ENCODE measurements at regions not wholly inside any gene's neighbourhood (a gene's known extent, or its start where the extent isn't known, plus 50 kb on each side); places are given as distances from the start of the nearest gene placed in this dataset.

GRCh38 chr6:71481011-71481410, 192.4 kb downstream of the OGFRL1 start:
- H3K4me3 ChIP-seq (ENCODE audit: low read length), result no peak overlapping the region
- DNase-seq (no peak), ATAC-seq (no peak)
- H3K4me1 ChIP-seq (ENCODE audit: control insufficient read depth, insufficient read depth, low read length), result no peaks in the 10 kb centered on the region
- WGBS, result 68% methylated on average over 1 of the region's 1 CpG
- no peaks in the 10 kb centered on the region for H3K9me3 ChIP-seq (ENCODE audit: control insufficient read depth, low read length)
- intact Hi-C loops (cut with DNase I), result no loop called here
- H3K27me3 ChIP-seq (ENCODE audit: control insufficient read depth, insufficient read depth), result no peaks in the 10 kb centered on the region
- H3K27ac ChIP-seq (ENCODE audit: low read length), result peak overlapping the region; percentile 75

- DNase-seq (no peak), ATAC-seq (no peak)
- Histone ChIP-seq H3K27me3 (ENCODE audit: control insufficient read depth, insufficient read depth) (no peaks in the 10 kb centered on the region), H3K9me3 (ENCODE audit: control insufficient read depth, low read length) (no peaks in the 10 kb centered on the region), H3K4me1 (ENCODE audit: control insufficient read depth, insufficient read depth, low read length) (no peaks in the 10 kb centered on the region), H3K4me3 (ENCODE audit: low read length) (no peak overlapping the region), H3K27ac (ENCODE audit: low read length) (no peak overlapping the region)
- intact Hi-C loops (cut with DNase I), result no loop called here
Measured at GRCh38 chr6:71481801-71482200, 193.2 kb downstream of the OGFRL1 start.

- intact Hi-C loops (cut with DNase I), result no loop called here
- H3K27ac ChIP-seq (ENCODE audit: low read length), result no peak overlapping the region
- WGBS, result 80% methylated on average over 2 of the region's 2 CpGs
- H3K4me1 ChIP-seq (ENCODE audit: control insufficient read depth, insufficient read depth, low read length), result no peaks in the 10 kb centered on the region
- no peaks in the 10 kb centered on the region for H3K27me3 ChIP-seq (ENCODE audit: control insufficient read depth, insufficient read depth)
- H3K4me3 ChIP-seq (ENCODE audit: low read length), result no peak overlapping the region
- no peaks in the 10 kb centered on the region for H3K9me3 ChIP-seq (ENCODE audit: control insufficient read depth, low read length)
- ATAC-seq, result no peak
- no peak for DNase-seq
Measured at GRCh38 chr6:71482742-71483141, 194.1 kb downstream of the OGFRL1 start.

GRCh38 chr6:71486461-71486860, 197.8 kb downstream of the OGFRL1 start:
- 77% methylated on average over 2 of the region's 2 CpGs for WGBS
- no peak for DNase-seq
- Histone ChIP-seq H3K9me3 (ENCODE audit: control insufficient read depth, low read length) (no peaks in the 10 kb centered on the region), H3K27me3 (ENCODE audit: control insufficient read depth, insufficient read depth) (no peaks in the 10 kb centered on the region), H3K4me3 (ENCODE audit: low read length) (no peak overlapping the region), H3K27ac (ENCODE audit: low read length) (no peak overlapping the region), H3K4me1 (ENCODE audit: control insufficient read depth, insufficient read depth, low read length) (no peaks in the 10 kb centered on the region)
- no peak for ATAC-seq
- intact Hi-C loops (cut with DNase I), result no loop called here

- DNase-seq (no peak), ATAC-seq (no peak)
- intact Hi-C loops (cut with DNase I), result no loop called here
- 42% methylated on average over 4 of the region's 4 CpGs for WGBS
- Histone ChIP-seq H3K9me3 (ENCODE audit: control insufficient read depth, low read length) (no peaks in the 10 kb centered on the region), H3K27me3 (ENCODE audit: control insufficient read depth, insufficient read depth) (no peaks in the 10 kb centered on the region), H3K4me1 (ENCODE audit: control insufficient read depth, insufficient read depth, low read length) (no peaks in the 10 kb centered on the region), H3K4me3 (ENCODE audit: low read length) (no peak overlapping the region), H3K27ac (ENCODE audit: low read length) (no peak overlapping the region)
Measured at GRCh38 chr6:71488186-71488585, 199.6 kb downstream of the OGFRL1 start.

- Histone ChIP-seq H3K27ac (ENCODE audit: low read length) (no peak overlapping the region), H3K4me3 (ENCODE audit: low read length) (no peak overlapping the region), H3K9me3 (ENCODE audit: control insufficient read depth, low read length) (no peaks in the 10 kb centered on the region), H3K27me3 (ENCODE audit: control insufficient read depth, insufficient read depth) (no peaks in the 10 kb centered on the region), H3K4me1 (ENCODE audit: control insufficient read depth, insufficient read depth, low read length) (no peaks in the 10 kb centered on the region)
- whole genome bisulfite sequencing, result 44% methylated on average over 3 of the region's 3 CpGs
- intact Hi-C loops (cut with DNase I), result no loop called here
- ATAC-seq, result peak in 1 of 2 donors; percentile 39
- DNase-seq, result peak in 1 of 3 donors; percentile 30
Measured at GRCh38 chr6:71489736-71490135, 201.1 kb downstream of the OGFRL1 start.

- WGBS, result 70% methylated on average over 5 of the region's 5 CpGs
- intact Hi-C loops (cut with DNase I), result no loop called here
- H3K4me1 ChIP-seq (ENCODE audit: control insufficient read depth, insufficient read depth, low read length), result no peaks in the 10 kb centered on the region
- H3K4me3 ChIP-seq (ENCODE audit: low read length), result no peak overlapping the region
- H3K9me3 ChIP-seq (ENCODE audit: control insufficient read depth, low read length), result no peaks in the 10 kb centered on the region
- H3K27ac ChIP-seq (ENCODE audit: low read length), result no peak overlapping the region
- ATAC-seq (no peak), DNase-seq (no peak)
- no peaks in the 10 kb centered on the region for H3K27me3 ChIP-seq (ENCODE audit: control insufficient read depth, insufficient read depth)
Measured at GRCh38 chr6:71490876-71491275, 202.3 kb downstream of the OGFRL1 start.

GRCh38 chr6:71491844-71492243, 203.2 kb downstream of the OGFRL1 start:
- Histone ChIP-seq H3K27ac (ENCODE audit: low read length) (no peak overlapping the region), H3K4me3 (ENCODE audit: low read length) (no peak overlapping the region), H3K9me3 (ENCODE audit: control insufficient read depth, low read length) (no peaks in the 10 kb centered on the region), H3K27me3 (ENCODE audit: control insufficient read depth, insufficient read depth) (no peaks in the 10 kb centered on the region), H3K4me1 (ENCODE audit: control insufficient read depth, insufficient read depth, low read length) (no peaks in the 10 kb centered on the region)
- intact Hi-C loops (cut with DNase I), result no loop called here
- DNase-seq (no peak), ATAC-seq (no peak)

GRCh38 chr6:71492668-71493067, 204.1 kb downstream of the OGFRL1 start:
- DNase-seq, result no peak
- Histone ChIP-seq H3K9me3 (ENCODE audit: control insufficient read depth, low read length) (no peaks in the 10 kb centered on the region), H3K27me3 (ENCODE audit: control insufficient read depth, insufficient read depth) (no peaks in the 10 kb centered on the region), H3K27ac (ENCODE audit: low read length) (no peak overlapping the region), H3K4me1 (ENCODE audit: control insufficient read depth, insufficient read depth, low read length) (no peaks in the 10 kb centered on the region), H3K4me3 (ENCODE audit: low read length) (no peak overlapping the region)
- intact Hi-C loops (cut with DNase I), result no loop called here
- no peak for ATAC-seq
- 57% methylated on average over 2 of the region's 2 CpGs for WGBS

GRCh38 chr6:71496018-71496721, 207.6 kb downstream of the OGFRL1 start:
- DNase-seq, result peak in 1 of 3 donors; percentile 22
- no peaks in the 10 kb centered on the region for H3K27me3 ChIP-seq (ENCODE audit: control insufficient read depth, insufficient read depth)
- no peak overlapping the region for H3K27ac ChIP-seq (ENCODE audit: low read length)
- H3K4me3 ChIP-seq (ENCODE audit: low read length), result peak overlapping the region; percentile 46
- ATAC-seq, result peak in 1 of 2 donors; percentile 36
- no peaks in the 10 kb centered on the region for H3K9me3 ChIP-seq (ENCODE audit: control insufficient read depth, low read length)
- intact Hi-C loops (cut with DNase I), result no loop called here
- peaks cover 2% of the 10 kb centered on the region for H3K4me1 ChIP-seq (ENCODE audit: control insufficient read depth, insufficient read depth, low read length)
- WGBS, result 27% methylated on average over 5 of the region's 5 CpGs

- WGBS, result 29% methylated on average over 2 of the region's 2 CpGs
- Histone ChIP-seq H3K9me3 (ENCODE audit: control insufficient read depth, low read length) (no peaks in the 10 kb centered on the region), H3K27ac (ENCODE audit: low read length) (no peak overlapping the region), H3K4me1 (ENCODE audit: control insufficient read depth, insufficient read depth, low read length) (peaks cover 2% of the 10 kb centered on the region), H3K4me3 (ENCODE audit: low read length) (peak overlapping the region; percentile 46), H3K27me3 (ENCODE audit: control insufficient read depth, insufficient read depth) (no peaks in the 10 kb centered on the region)
- intact Hi-C loops (cut with DNase I), result no loop called here
- ATAC-seq (no peak), DNase-seq (no peak)
Measured at GRCh38 chr6:71496722-71497033, 208.1 kb downstream of the OGFRL1 start.

GRCh38 chr6:71498638-71499037, 210.0 kb downstream of the OGFRL1 start:
- no peaks in the 10 kb centered on the region for H3K27me3 ChIP-seq (ENCODE audit: control insufficient read depth, insufficient read depth)
- no peak for DNase-seq
- no peak overlapping the region for H3K27ac ChIP-seq (ENCODE audit: low read length)
- H3K4me3 ChIP-seq (ENCODE audit: low read length), result no peak overlapping the region
- intact Hi-C loops (cut with DNase I), result no loop called here
- peaks cover 2% of the 10 kb centered on the region for H3K4me1 ChIP-seq (ENCODE audit: control insufficient read depth, insufficient read depth, low read length)
- no peaks in the 10 kb centered on the region for H3K9me3 ChIP-seq (ENCODE audit: control insufficient read depth, low read length)
- no peak for ATAC-seq

All from right cardiac atrium (tissue), 5 donors.